Adrenal gland (tissue), 5 donors: ENCODE measurements at regions not wholly inside any gene's neighbourhood (a gene's known extent, or its start where the extent isn't known, plus 50 kb on each side); places are given as distances from the start of the nearest gene placed in this dataset.

Source experiments
- CTCF ChIP-seq, 6 experiments: fragments of 450-650 bp in 4 of 6; fragments of 200-600 bp in 2 of 6; sonication (generic) in 1 of 6; IDR thresholded peaks; 1 replicate in 5 of 6; 2 replicates in 1 of 6; pipeline versions ENCODE4 v1.5.1 to v1.8.0; 2016 to 2021; ENCODE audit warnings: antibody characterized with exemption in 6 of 6, mild to moderate bottlenecking in 2 of 6, moderate library complexity in 1 of 6
- POLR2A ChIP-seq, 2 donors: fragments of 450-650 bp; IDR thresholded peaks; one replicate each; pipeline ENCODE4 v1.6.1; 2017; ENCODE audit warnings: antibody characterized with exemption in 2 of 2, mild to moderate bottlenecking in 2 of 2, moderate library complexity in 1 of 2
- donor health status: DM: no; HTN: no; CAD: no.

GRCh38 chr1:30353637-30354036, 369.7 kb downstream of the MATN1 start:
- TF ChIP-seq CTCF (IDR thresholded peaks at IDR 0.05) (peak in 3 of 6 experiments; percentile 14 to 16 (median 14)), POLR2A (IDR thresholded peaks at IDR 0.05) (no peak)
